Lower leg skin (tissue), 4 donors: ENCODE measurements at regions not wholly inside any gene's neighbourhood (a gene's known extent, or its start where the extent isn't known, plus 50 kb on each side); places are given as distances from the start of the nearest gene placed in this dataset.

Source experiments
- DNase-seq, 2 donors: peaks; one replicate each; pipeline ENCODE4 v3.0.0-alpha.2; 2019; ENCODE audit warnings: low spot score in 2 of 2
- H3K4me3 ChIP-seq: fragments of 200-600 bp; sonication (generic); 2 replicates; pipeline ENCODE4 v1.5.1; 2017; ENCODE audit warnings: mild to moderate bottlenecking, low read depth; ENCODE audit not compliant: poor library complexity, severe bottlenecking
- POLR2A ChIP-seq, 2 donors: fragments of 450-650 bp; IDR thresholded peaks; one replicate each; pipeline ENCODE4 v1.6.1; 2016 to 2017; ENCODE audit warnings: antibody characterized with exemption in 2 of 2, mild to moderate bottlenecking in 1 of 2, moderate library complexity in 1 of 2
- WGBS, 2 donors: methylation state at CpG; one replicate each; pipeline ENCODE4 v1.1.5; 2018; 5-methylcytosine and 5-hydroxymethylcytosine counted together
- intact Hi-C: fragments of 100-400 bp; cut with DNase I; formaldehyde crosslinking; loops from one replicate; pipeline ENCODE4 v1.15.0; 2023; ENCODE audit warnings: low total_unique reads
- TF ChIP-seq, protein P1 (sequence below), 3 donors: fragments of 450-650 bp; IDR thresholded peaks; one replicate each; pipeline ENCODE4 v1.5.1; 2016; ENCODE audit warnings: antibody characterized with exemption in 3 of 3, mild to moderate bottlenecking in 3 of 3, moderate library complexity in 2 of 3

DNA sequence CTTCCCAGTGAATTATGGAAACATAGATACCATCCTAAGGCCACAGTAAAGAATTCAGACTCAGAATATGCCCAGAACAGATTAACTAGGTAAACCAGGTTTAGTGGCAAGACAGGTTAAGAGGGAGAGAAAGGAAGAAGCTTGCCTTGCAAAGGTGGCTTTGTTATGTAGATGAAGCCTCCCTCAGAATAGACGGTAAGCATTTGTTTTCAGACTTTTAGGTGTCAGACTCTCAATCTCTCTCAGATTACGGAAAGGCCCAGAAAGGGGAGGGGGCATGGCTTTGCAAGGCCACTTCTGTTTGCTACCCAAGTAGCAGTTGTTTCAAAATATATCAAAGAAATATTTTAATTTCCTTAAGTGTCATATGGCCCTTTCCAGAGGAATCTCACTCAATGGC, 457.1 kb upstream of the BOD1L1 start:
- 50 to 58% methylated on average over 2 of the region's 2 CpGs for WGBS, 2 donors
- intact Hi-C loops, result no loop called here
- no peak for TF ChIP-seq POLR2A (IDR thresholded peaks at IDR 0.05)
- TF ChIP-seq, protein P1, sequence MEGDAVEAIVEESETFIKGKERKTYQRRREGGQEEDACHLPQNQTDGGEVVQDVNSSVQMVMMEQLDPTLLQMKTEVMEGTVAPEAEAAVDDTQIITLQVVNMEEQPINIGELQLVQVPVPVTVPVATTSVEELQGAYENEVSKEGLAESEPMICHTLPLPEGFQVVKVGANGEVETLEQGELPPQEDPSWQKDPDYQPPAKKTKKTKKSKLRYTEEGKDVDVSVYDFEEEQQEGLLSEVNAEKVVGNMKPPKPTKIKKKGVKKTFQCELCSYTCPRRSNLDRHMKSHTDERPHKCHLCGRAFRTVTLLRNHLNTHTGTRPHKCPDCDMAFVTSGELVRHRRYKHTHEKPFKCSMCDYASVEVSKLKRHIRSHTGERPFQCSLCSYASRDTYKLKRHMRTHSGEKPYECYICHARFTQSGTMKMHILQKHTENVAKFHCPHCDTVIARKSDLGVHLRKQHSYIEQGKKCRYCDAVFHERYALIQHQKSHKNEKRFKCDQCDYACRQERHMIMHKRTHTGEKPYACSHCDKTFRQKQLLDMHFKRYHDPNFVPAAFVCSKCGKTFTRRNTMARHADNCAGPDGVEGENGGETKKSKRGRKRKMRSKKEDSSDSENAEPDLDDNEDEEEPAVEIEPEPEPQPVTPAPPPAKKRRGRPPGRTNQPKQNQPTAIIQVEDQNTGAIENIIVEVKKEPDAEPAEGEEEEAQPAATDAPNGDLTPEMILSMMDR (IDR thresholded peaks at IDR 0.05), result no peak
- no peak overlapping the region for H3K4me3 ChIP-seq
- no peak for DNase-seq

DNA sequence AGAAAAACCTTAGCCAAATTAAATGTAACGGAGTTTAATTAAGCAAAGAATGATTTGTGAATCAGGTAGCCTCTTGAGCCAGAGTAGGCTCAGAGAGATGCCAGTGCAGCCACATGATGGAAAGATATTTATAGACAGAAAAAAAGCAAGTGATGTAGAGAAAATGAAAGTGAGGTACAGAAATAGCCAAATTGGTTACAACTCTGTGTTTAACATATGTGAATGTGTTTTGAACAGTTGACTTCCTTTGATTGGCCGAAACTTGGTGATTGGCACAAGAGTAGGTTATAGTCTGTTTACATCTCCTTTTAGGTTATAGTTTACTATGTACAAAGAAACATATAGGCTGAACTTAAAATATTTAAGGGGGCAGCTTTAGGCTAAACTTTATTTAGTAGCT, 459.9 kb upstream of the BOD1L1 start:
- intact Hi-C loops, result no loop called here
- TF ChIP-seq, protein P1 (IDR thresholded peaks at IDR 0.05), result no peak
- no peak for TF ChIP-seq POLR2A (IDR thresholded peaks at IDR 0.05)
- H3K4me3 ChIP-seq, result no peak overlapping the region
- WGBS, 2 donors, result 81 to 89% methylated on average over 2 of the region's 2 CpGs
- DNase-seq, result no peak

GRCh38 chr4:14087921-14088320, 460.4 kb upstream of the BOD1L1 start:
- DNase-seq, result no peak
- no peak overlapping the region for H3K4me3 ChIP-seq
- intact Hi-C loops, result no loop called here
- 87 to 96% methylated on average over 1 of the region's 1 CpG for WGBS, 2 donors
- no peak for TF ChIP-seq POLR2A (IDR thresholded peaks at IDR 0.05)
- TF ChIP-seq, protein P1 (IDR thresholded peaks at IDR 0.05), result no peak

GRCh38 chr4:14091531-14091930, 464.0 kb upstream of the BOD1L1 start:
- no peak for DNase-seq
- no peak overlapping the region for H3K4me3 ChIP-seq
- intact Hi-C loops, result no loop called here
- no peak for TF ChIP-seq POLR2A (IDR thresholded peaks at IDR 0.05)

DNA sequence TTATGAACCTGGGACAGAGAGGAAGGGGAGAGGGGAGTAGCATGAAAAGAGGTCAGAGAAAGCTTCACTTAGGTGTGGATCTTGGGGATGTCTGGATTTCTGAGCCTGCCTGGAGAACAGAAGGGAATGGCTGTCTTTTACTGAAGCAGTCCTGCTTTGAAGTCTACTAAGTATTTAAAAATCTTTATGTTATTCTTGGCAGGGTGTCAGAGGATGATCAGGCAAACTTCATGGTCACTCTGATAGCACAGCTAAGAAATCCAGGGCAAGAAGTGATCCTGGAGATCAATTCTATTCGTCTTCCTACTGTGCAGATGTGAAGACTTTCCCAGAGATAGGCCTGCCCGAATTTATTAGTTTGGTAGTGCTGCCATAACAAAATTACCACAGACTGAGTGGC, 464.4 kb upstream of the BOD1L1 start:
- TF ChIP-seq POLR2A (IDR thresholded peaks at IDR 0.05), result no peak
- TF ChIP-seq, protein P1 (IDR thresholded peaks at IDR 0.05), result no peak
- 66 to 83% methylated on average over 2 of the region's 2 CpGs for WGBS, 2 donors
- DNase-seq, result no peak
- H3K4me3 ChIP-seq, result no peak overlapping the region
- intact Hi-C loops, result no loop called here

DNA sequence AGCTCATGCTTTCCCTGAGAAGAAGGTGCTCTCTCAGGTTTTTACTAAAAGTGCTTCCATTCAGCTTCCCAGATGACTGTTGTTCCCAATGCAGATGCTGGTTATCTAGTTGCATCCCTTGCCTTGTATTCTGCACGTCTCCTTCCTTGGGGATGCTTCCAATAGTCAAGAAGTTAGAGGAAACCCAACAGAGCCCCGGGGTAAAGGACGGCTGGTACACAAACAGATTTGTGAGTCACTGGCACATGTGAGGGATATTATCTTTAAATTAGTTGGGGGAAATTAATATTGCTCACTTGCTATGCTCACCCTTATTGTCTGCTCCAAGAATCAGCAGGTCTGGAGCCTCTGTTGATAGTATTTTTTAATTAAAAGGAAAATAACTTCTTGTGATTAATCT, 465.2 kb upstream of the BOD1L1 start:
- 60 to 62% methylated on average over 3 of the region's 3 CpGs for WGBS, 2 donors
- no peak for TF ChIP-seq POLR2A (IDR thresholded peaks at IDR 0.05)
- TF ChIP-seq, protein P1 (IDR thresholded peaks at IDR 0.05), result no peak
- intact Hi-C loops, result no loop called here
- no peak for DNase-seq
- H3K4me3 ChIP-seq, result no peak overlapping the region
